ENCODE measurements at regions not wholly inside any gene's neighbourhood (a gene's known extent, or its start where the extent isn't known, plus 50 kb on each side); places are given as distances from the start of the nearest gene placed in this dataset.

- Mint-ChIP-seq H3K4me3 (no peak overlapping the region), H3K4me1 (peaks cover 16% of the 10 kb centered on the region), H3K27ac (no peak overlapping the region), H3K27me3 (ENCODE audit: low read depth, poor library complexity) (no peaks in the 10 kb centered on the region), H3K9me3 (no peaks in the 10 kb centered on the region), H3K36me3 (ENCODE audit: low read depth) (no peaks in the 10 kb centered on the region)
- no peak for TF ChIP-seq CTCF (IDR thresholded peaks at IDR 0.05)
- no peak for DNase-seq
These were observed 137.7 kb downstream of the DKK1 start for GRCh38 chr10:52451817-52452216.

- TF ChIP-seq CTCF (IDR thresholded peaks at IDR 0.05): no peak
- peaks cover 13% of the 10 kb centered on the region for H3K4me1 Mint-ChIP-seq
- peak overlapping the region; percentile 21 for H3K4me3 Mint-ChIP-seq
- H3K27ac Mint-ChIP-seq: no peak overlapping the region
- no peak for DNase-seq
- H3K9me3 Mint-ChIP-seq: no peaks in the 10 kb centered on the region
- no peaks in the 10 kb centered on the region for H3K36me3 Mint-ChIP-seq (ENCODE audit: low read depth)
- H3K27me3 Mint-ChIP-seq (ENCODE audit: low read depth, poor library complexity): no peaks in the 10 kb centered on the region
These were observed 138.8 kb downstream of the DKK1 start for GRCh38 chr10:52452600-52453493.

- Mint-ChIP-seq H3K4me3 (no peak overlapping the region), H3K27me3 (ENCODE audit: low read depth, poor library complexity) (no peaks in the 10 kb centered on the region), H3K27ac (no peak overlapping the region), H3K36me3 (ENCODE audit: low read depth) (no peaks in the 10 kb centered on the region), H3K9me3 (no peaks in the 10 kb centered on the region), H3K4me1 (peaks cover 13% of the 10 kb centered on the region)
- no peak for TF ChIP-seq CTCF (IDR thresholded peaks at IDR 0.05)
- no peak for DNase-seq
These were observed 139.4 kb downstream of the DKK1 start for GRCh38 chr10:52453501-52453900.

GRCh38 chr10:52454491-52454890 lies 140.4 kb downstream of the DKK1 start:
- Mint-ChIP-seq H3K4me1 (peaks cover 10% of the 10 kb centered on the region), H3K27ac (no peak overlapping the region), H3K36me3 (ENCODE audit: low read depth) (no peaks in the 10 kb centered on the region), H3K27me3 (ENCODE audit: low read depth, poor library complexity) (no peaks in the 10 kb centered on the region), H3K9me3 (no peaks in the 10 kb centered on the region), H3K4me3 (no peak overlapping the region)
- no peak for DNase-seq
- TF ChIP-seq CTCF (IDR thresholded peaks at IDR 0.05): no peak

- Mint-ChIP-seq H3K36me3 (ENCODE audit: low read depth) (no peaks in the 10 kb centered on the region), H3K4me3 (no peak overlapping the region), H3K27ac (no peak overlapping the region), H3K27me3 (ENCODE audit: low read depth, poor library complexity) (no peaks in the 10 kb centered on the region), H3K9me3 (no peaks in the 10 kb centered on the region), H3K4me1 (peaks cover 8% of the 10 kb centered on the region)
- no peak for TF ChIP-seq CTCF (IDR thresholded peaks at IDR 0.05)
- no peak for DNase-seq
These were observed 141.0 kb downstream of the DKK1 start for GRCh38 chr10:52455098-52455497.

GRCh38 chr10:52459097-52459496 lies 145.0 kb downstream of the DKK1 start:
- H3K9me3 Mint-ChIP-seq: no peaks in the 10 kb centered on the region
- H3K4me3 Mint-ChIP-seq: no peak overlapping the region
- no peaks in the 10 kb centered on the region for H3K27me3 Mint-ChIP-seq (ENCODE audit: low read depth, poor library complexity)
- TF ChIP-seq CTCF (IDR thresholded peaks at IDR 0.05): no peak
- H3K36me3 Mint-ChIP-seq (ENCODE audit: low read depth): no peaks in the 10 kb centered on the region
- DNase-seq: no peak
- no peak overlapping the region for H3K27ac Mint-ChIP-seq
- no peaks in the 10 kb centered on the region for H3K4me1 Mint-ChIP-seq

Measured in nephron progenitor cell (in vitro differentiated cells).